ENCODE measurements at regions not wholly inside any gene's neighbourhood (a gene's known extent, or its start where the extent isn't known, plus 50 kb on each side); places are given as distances from the start of the nearest gene placed in this dataset.
"Not testable (repeated sequence)": the region's sequence is repeated elsewhere in the genome, so short reads cannot be mapped to it uniquely, and the experiment has no call there.

GRCh38 chr9:136601250-136601973 lies 55.6 kb upstream of the NOTCH1 start:
- not testable (repeated sequence) for H3K4me3 ChIP-seq (ENCODE audit: insufficient read depth, low read depth, low read length); H3K27me3 ChIP-seq (ENCODE audit: control insufficient read depth, insufficient read depth, low read length); DNase-seq; H3K36me3 ChIP-seq (replicated peaks; ENCODE audit: control insufficient read depth, insufficient read depth, low read length)

- Histone ChIP-seq H3K36me3 (replicated peaks; ENCODE audit: control insufficient read depth, insufficient read depth, low read length) (no peaks in the 10 kb centered on the region), H3K27me3 (ENCODE audit: control insufficient read depth, insufficient read depth, low read length) (no peaks in the 10 kb centered on the region), H3K4me3 (ENCODE audit: insufficient read depth, low read depth, low read length) (no peak overlapping the region)
- no peak for DNase-seq
Measured at GRCh38 chr9:136599811-136600660, 54.2 kb upstream of the NOTCH1 start.

GRCh38 chr9:136599074-136599531 lies 53.3 kb upstream of the NOTCH1 start:
- no peaks in the 10 kb centered on the region for H3K36me3 ChIP-seq (replicated peaks; ENCODE audit: control insufficient read depth, insufficient read depth, low read length)
- no peak overlapping the region for H3K4me3 ChIP-seq (ENCODE audit: insufficient read depth, low read depth, low read length)
- DNase-seq: no peak
- no peaks in the 10 kb centered on the region for H3K27me3 ChIP-seq (ENCODE audit: control insufficient read depth, insufficient read depth, low read length)

DNA sequence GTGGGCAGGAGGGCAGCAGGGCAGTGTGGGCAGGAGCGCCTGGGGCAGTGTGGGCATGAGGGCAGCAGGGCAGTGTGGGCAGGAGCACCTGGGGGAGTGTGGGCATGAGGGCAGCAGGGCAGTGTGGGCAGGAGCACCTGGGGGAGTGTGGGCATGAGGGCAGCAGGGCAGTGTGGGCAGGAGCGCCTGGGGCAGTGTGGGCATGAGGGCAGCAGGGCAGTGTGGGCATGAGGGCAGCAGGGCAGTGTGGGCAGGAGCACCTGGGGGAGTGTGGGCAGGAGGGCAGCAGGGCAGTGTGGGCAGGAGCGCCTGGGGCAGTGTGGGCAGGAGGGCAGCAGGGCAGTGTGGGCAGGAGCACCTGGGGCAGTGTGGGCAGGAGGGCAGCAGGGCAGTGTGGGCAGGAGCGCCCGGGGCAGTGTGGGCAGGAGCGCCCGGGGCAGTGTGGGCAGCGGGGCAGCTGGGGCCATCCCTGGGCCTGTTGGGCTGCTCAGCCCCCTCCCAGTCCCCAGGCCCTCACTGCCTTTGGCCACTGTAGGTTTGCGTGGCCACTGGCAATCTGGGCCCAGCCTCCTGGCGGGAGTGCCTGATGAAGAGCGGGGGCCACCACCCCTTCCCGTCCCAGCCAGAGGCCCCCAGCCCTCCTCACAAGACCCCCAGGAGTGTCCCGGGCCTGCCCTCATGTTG lies 52.7 kb upstream of the NOTCH1 start:
- not testable (repeated sequence) for DNase-seq; H3K36me3 ChIP-seq (replicated peaks; ENCODE audit: control insufficient read depth, insufficient read depth, low read length); H3K4me3 ChIP-seq (ENCODE audit: insufficient read depth, low read depth, low read length); H3K27me3 ChIP-seq (ENCODE audit: control insufficient read depth, insufficient read depth, low read length)

DNA sequence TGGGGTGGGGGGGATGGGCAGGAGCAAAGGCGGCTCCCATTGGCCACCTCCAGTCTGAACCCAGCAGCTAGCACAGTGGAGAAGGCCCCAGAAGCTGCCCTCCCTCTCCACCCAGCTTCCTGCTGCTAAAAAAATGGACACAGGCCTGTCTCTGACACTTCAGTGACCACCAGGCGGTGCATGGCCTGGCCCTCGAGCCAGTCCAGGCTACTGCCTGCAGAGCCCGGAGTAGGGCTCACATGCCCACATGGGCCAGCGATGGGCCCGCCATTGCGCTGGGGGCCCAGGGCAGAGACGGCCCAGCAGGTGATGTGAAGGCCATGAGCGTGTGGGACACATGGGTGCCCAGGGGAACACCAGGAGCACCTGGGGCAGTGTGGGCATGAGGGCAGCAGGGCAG lies 52.1 kb upstream of the NOTCH1 start:
- no peaks in the 10 kb centered on the region for H3K27me3 ChIP-seq (ENCODE audit: control insufficient read depth, insufficient read depth, low read length)
- DNase-seq: no peak
- no peaks in the 10 kb centered on the region for H3K36me3 ChIP-seq (replicated peaks; ENCODE audit: control insufficient read depth, insufficient read depth, low read length)
- no peak overlapping the region for H3K4me3 ChIP-seq (ENCODE audit: insufficient read depth, low read depth, low read length)

DNA sequence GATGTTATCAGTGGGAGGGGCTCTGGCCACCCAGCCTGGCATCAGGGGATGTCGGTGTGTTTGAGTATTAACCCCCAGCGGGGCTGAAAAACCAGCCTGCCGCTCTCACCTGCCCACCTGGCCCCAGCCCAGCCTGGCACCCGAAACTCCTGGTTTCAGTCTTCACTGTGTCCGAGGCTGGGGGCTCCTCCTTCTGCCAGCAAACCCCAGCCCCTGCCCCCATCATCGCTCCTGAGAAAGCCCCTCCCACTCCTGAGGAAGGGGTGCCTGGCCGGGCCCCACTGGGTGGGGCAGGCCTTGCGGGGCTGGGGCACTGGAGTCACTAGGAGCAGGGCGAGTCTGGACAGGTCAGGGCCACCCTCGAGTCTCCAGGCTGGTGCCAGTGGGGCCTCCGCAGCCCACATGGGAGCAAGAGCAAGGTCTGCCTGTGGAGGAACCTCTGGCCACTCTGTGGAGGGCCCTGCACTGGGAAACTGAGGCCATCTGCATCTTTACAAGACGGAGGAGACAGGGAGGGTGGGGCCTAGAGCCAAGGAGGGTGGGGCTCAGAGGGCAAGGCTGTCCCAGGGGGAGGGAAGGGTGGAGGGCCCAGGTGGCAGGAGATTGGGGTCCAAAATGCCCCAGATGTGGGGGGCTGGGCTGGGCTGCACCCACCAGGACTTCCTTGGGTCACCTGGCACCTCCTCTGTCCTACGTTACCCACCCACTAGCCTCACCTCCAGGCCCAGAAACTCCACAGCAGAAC lies 51.5 kb upstream of the NOTCH1 start:
- no peaks in the 10 kb centered on the region for H3K27me3 ChIP-seq (ENCODE audit: control insufficient read depth, insufficient read depth, low read length)
- no peak overlapping the region for H3K4me3 ChIP-seq (ENCODE audit: insufficient read depth, low read depth, low read length)
- H3K36me3 ChIP-seq (replicated peaks; ENCODE audit: control insufficient read depth, insufficient read depth, low read length): no peaks in the 10 kb centered on the region
- DNase-seq: no peak

- Histone ChIP-seq H3K4me3 (ENCODE audit: insufficient read depth, low read depth, low read length) (no peak overlapping the region), H3K36me3 (replicated peaks; ENCODE audit: control insufficient read depth, insufficient read depth, low read length) (no peaks in the 10 kb centered on the region)
- DNase-seq: no peak
Measured at GRCh38 chr9:136596630-136597031, 50.8 kb upstream of the NOTCH1 start.

DNA sequence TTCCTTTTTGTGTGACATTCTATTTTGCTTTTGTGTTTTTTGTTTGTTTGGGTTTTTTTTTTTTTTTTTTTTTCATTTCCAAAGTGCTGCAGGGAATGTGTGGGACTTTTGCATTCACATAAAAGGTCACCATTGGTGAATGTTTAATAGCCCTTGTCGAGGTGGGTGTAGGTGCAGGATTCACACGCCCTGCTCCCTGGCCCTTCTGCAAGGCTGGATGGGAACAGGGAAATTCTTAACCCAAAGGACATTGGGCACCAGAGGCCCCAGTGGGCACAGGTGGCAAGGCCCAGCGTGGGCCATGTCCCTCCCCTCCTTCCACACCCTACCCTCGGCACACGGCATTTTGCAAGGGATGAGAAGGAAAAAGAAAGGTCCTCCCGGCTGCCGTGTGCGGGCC lies 50.4 kb upstream of the NOTCH1 start:
- H3K4me3 ChIP-seq (ENCODE audit: insufficient read depth, low read depth, low read length): no peak overlapping the region
- no peak for DNase-seq
- H3K36me3 ChIP-seq (replicated peaks; ENCODE audit: control insufficient read depth, insufficient read depth, low read length): no peaks in the 10 kb centered on the region

More at GRCh38 chr9:136596630-136597031, 50.8 kb upstream of the NOTCH1 start:
- no peaks in the 10 kb centered on the region for H3K27me3 ChIP-seq (ENCODE audit: control insufficient read depth, insufficient read depth, low read length)

GRCh38 chr9:136595245-136596153 lies 49.7 kb upstream of the NOTCH1 start:
- DNase-seq: no peak
- H3K36me3 ChIP-seq (replicated peaks; ENCODE audit: control insufficient read depth, insufficient read depth, low read length): no peaks in the 10 kb centered on the region
- no peak overlapping the region for H3K4me3 ChIP-seq (ENCODE audit: insufficient read depth, low read depth, low read length)
- no peaks in the 10 kb centered on the region for H3K27me3 ChIP-seq (ENCODE audit: control insufficient read depth, insufficient read depth, low read length)

More for the DNA sequence above, 50.4 kb upstream of the NOTCH1 start:
- H3K27me3 ChIP-seq (ENCODE audit: control insufficient read depth, insufficient read depth, low read length): no peaks in the 10 kb centered on the region
